ENCODE measurements at regions not wholly inside any gene's neighbourhood (a gene's known extent, or its start where the extent isn't known, plus 50 kb on each side); places are given as distances from the start of the nearest gene placed in this dataset.

DNA sequence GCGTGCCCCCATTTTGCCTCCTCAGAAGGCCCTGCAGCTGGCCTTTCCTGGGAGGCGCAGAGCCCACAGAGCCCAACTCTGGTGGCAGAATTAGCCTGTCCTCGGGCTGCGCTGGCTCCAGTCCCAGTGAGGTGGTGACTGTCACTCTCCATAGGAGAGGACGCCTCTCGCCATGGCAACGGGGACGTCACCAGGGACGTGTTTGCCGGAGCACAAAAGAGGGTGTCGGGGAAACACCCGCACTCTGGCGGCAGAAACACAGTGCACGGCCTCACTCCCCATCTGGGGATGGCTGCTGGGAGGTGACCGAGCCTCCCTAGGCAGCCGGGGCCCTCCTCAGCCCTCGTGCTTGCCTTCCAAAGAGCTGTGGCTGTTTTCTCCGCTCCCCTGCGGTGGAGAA is 50.2 kb upstream of the NCOR2 start:
- peak overlapping the region; percentile 33; the same call in 1 of the 2 replicates for H3K27ac ChIP-seq
- TF ChIP-seq, protein P1, sequence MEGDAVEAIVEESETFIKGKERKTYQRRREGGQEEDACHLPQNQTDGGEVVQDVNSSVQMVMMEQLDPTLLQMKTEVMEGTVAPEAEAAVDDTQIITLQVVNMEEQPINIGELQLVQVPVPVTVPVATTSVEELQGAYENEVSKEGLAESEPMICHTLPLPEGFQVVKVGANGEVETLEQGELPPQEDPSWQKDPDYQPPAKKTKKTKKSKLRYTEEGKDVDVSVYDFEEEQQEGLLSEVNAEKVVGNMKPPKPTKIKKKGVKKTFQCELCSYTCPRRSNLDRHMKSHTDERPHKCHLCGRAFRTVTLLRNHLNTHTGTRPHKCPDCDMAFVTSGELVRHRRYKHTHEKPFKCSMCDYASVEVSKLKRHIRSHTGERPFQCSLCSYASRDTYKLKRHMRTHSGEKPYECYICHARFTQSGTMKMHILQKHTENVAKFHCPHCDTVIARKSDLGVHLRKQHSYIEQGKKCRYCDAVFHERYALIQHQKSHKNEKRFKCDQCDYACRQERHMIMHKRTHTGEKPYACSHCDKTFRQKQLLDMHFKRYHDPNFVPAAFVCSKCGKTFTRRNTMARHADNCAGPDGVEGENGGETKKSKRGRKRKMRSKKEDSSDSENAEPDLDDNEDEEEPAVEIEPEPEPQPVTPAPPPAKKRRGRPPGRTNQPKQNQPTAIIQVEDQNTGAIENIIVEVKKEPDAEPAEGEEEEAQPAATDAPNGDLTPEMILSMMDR (conservative IDR thresholded peaks at IDR 0.05), result no peak

All from VCaP (cell line).